ENCODE measurements at regions not wholly inside any gene's neighbourhood (a gene's known extent, or its start where the extent isn't known, plus 50 kb on each side); places are given as distances from the start of the nearest gene placed in this dataset.

- H3K4me2 ChIP-seq (ENCODE audit: insufficient read depth, low read length) = no peak overlapping the region
- no peak overlapping the region for H3K9ac ChIP-seq (ENCODE audit: low read depth, low read length)
- no peaks in the 10 kb centered on the region for H3K79me2 ChIP-seq (ENCODE audit: insufficient read depth, low read length)
- H3K4me3 ChIP-seq (ENCODE audit: low read depth in 1 of 2, low read length in 2 of 2) = no peak overlapping the region
- H3K4me1 ChIP-seq (ENCODE audit: insufficient read depth, low read length) = no peaks in the 10 kb centered on the region
- H3K27me3 ChIP-seq (ENCODE audit: insufficient read depth, low read length, poor library complexity) = no peaks in the 10 kb centered on the region
- H3K27ac ChIP-seq (ENCODE audit: low read length) = no peak overlapping the region
- H3K9me3 ChIP-seq (ENCODE audit: insufficient read depth, low read length, severe bottlenecking) = no peaks in the 10 kb centered on the region
- H3K36me3 ChIP-seq (ENCODE audit: insufficient read depth, low read length) = no peaks in the 10 kb centered on the region
- ATAC-seq (ENCODE audit: insufficient read depth, low read depth) = no peak
- DNase-seq = no peak
- H2AFZ ChIP-seq (ENCODE audit: low read depth, low read length) = no peak overlapping the region
- no peaks in the 10 kb centered on the region for H4K20me1 ChIP-seq (ENCODE audit: insufficient read depth, low read length)
- TF ChIP-seq EZH2 (IDR thresholded peaks at IDR 0.05; ENCODE audit: borderline replicate concordance, low read depth, low read length, severe bottlenecking) = no peak
Measured at GRCh38 chr6:146975093-146975492, 229.1 kb upstream of the STXBP5 start.

GRCh38 chr6:146980900-146981329, 223.3 kb upstream of the STXBP5 start:
- no peak overlapping the region for H3K27ac ChIP-seq (ENCODE audit: low read length)
- TF ChIP-seq EZH2 (IDR thresholded peaks at IDR 0.05; ENCODE audit: borderline replicate concordance, low read depth, low read length, severe bottlenecking) (no peak), CTCF (IDR thresholded peaks at IDR 0.05; ENCODE audit: borderline replicate concordance, extremely low read depth, low read length, poor library complexity, severe bottlenecking) (no peak)
- no peak overlapping the region for H3K9ac ChIP-seq (ENCODE audit: low read depth, low read length)
- DNase-seq = no peak
- H2AFZ ChIP-seq (ENCODE audit: low read depth, low read length) = no peak overlapping the region
- no peaks in the 10 kb centered on the region for H3K9me3 ChIP-seq (ENCODE audit: insufficient read depth, low read length, severe bottlenecking)
- H3K79me2 ChIP-seq (ENCODE audit: insufficient read depth, low read length) = no peaks in the 10 kb centered on the region
- no peaks in the 10 kb centered on the region for H3K4me1 ChIP-seq (ENCODE audit: insufficient read depth, low read length)
- ATAC-seq (ENCODE audit: insufficient read depth, low read depth) = no peak
- H4K20me1 ChIP-seq (ENCODE audit: insufficient read depth, low read length) = no peaks in the 10 kb centered on the region
- no peak overlapping the region for H3K4me3 ChIP-seq (ENCODE audit: low read depth in 1 of 2, low read length in 2 of 2)
- H3K4me2 ChIP-seq (ENCODE audit: insufficient read depth, low read length) = no peak overlapping the region
- H3K27me3 ChIP-seq (ENCODE audit: insufficient read depth, low read length, poor library complexity) = no peaks in the 10 kb centered on the region
- no peaks in the 10 kb centered on the region for H3K36me3 ChIP-seq (ENCODE audit: insufficient read depth, low read length)

- no peaks in the 10 kb centered on the region for H3K9me3 ChIP-seq (ENCODE audit: insufficient read depth, low read length, severe bottlenecking)
- H4K20me1 ChIP-seq (ENCODE audit: insufficient read depth, low read length) = no peaks in the 10 kb centered on the region
- H3K4me2 ChIP-seq (ENCODE audit: insufficient read depth, low read length) = no peak overlapping the region
- no peaks in the 10 kb centered on the region for H3K4me1 ChIP-seq (ENCODE audit: insufficient read depth, low read length)
- no peaks in the 10 kb centered on the region for H3K36me3 ChIP-seq (ENCODE audit: insufficient read depth, low read length)
- TF ChIP-seq CTCF (IDR thresholded peaks at IDR 0.05; ENCODE audit: borderline replicate concordance, extremely low read depth, low read length, poor library complexity, severe bottlenecking) = no peak
- no peak overlapping the region for H3K27ac ChIP-seq (ENCODE audit: low read length)
- H3K9ac ChIP-seq (ENCODE audit: low read depth, low read length) = no peak overlapping the region
- H3K4me3 ChIP-seq (ENCODE audit: low read depth in 1 of 2, low read length in 2 of 2) = no peak overlapping the region
- DNase-seq (no peak), ATAC-seq (ENCODE audit: insufficient read depth, low read depth) (no peak)
- no peak overlapping the region for H2AFZ ChIP-seq (ENCODE audit: low read depth, low read length)
- H3K79me2 ChIP-seq (ENCODE audit: insufficient read depth, low read length) = no peaks in the 10 kb centered on the region
- H3K27me3 ChIP-seq (ENCODE audit: insufficient read depth, low read length, poor library complexity) = no peaks in the 10 kb centered on the region
Measured at GRCh38 chr6:146981981-146982380, 222.2 kb upstream of the STXBP5 start.

- H3K79me2 ChIP-seq (ENCODE audit: insufficient read depth, low read length) = no peaks in the 10 kb centered on the region
- no peak for DNase-seq
Measured at GRCh38 chr6:146984251-146984924, 219.8 kb upstream of the STXBP5 start.

More at GRCh38 chr6:146984251-146984924, 219.8 kb upstream of the STXBP5 start:
- Histone ChIP-seq H3K9ac (ENCODE audit: low read depth, low read length) (no peak overlapping the region), H3K4me2 (ENCODE audit: insufficient read depth, low read length) (no peak overlapping the region), H3K27ac (ENCODE audit: low read length) (no peak overlapping the region), H4K20me1 (ENCODE audit: insufficient read depth, low read length) (no peaks in the 10 kb centered on the region), H3K9me3 (ENCODE audit: insufficient read depth, low read length, severe bottlenecking) (no peaks in the 10 kb centered on the region), H2AFZ (ENCODE audit: low read depth, low read length) (no peak overlapping the region), H3K27me3 (ENCODE audit: insufficient read depth, low read length, poor library complexity) (no peaks in the 10 kb centered on the region), H3K4me1 (ENCODE audit: insufficient read depth, low read length) (no peaks in the 10 kb centered on the region), H3K36me3 (ENCODE audit: insufficient read depth, low read length) (no peaks in the 10 kb centered on the region), H3K4me3 (ENCODE audit: low read depth in 1 of 2, low read length in 2 of 2) (no peak overlapping the region)
- ATAC-seq (ENCODE audit: insufficient read depth, low read depth) = no peak
- TF ChIP-seq EZH2 (IDR thresholded peaks at IDR 0.05; ENCODE audit: borderline replicate concordance, low read depth, low read length, severe bottlenecking) (no peak), CTCF (IDR thresholded peaks at IDR 0.05; ENCODE audit: borderline replicate concordance, extremely low read depth, low read length, poor library complexity, severe bottlenecking) (no peak)
